ENCODE measurements at regions not wholly inside any gene's neighbourhood (a gene's known extent, or its start where the extent isn't known, plus 50 kb on each side); places are given as distances from the start of the nearest gene placed in this dataset.

DNA sequence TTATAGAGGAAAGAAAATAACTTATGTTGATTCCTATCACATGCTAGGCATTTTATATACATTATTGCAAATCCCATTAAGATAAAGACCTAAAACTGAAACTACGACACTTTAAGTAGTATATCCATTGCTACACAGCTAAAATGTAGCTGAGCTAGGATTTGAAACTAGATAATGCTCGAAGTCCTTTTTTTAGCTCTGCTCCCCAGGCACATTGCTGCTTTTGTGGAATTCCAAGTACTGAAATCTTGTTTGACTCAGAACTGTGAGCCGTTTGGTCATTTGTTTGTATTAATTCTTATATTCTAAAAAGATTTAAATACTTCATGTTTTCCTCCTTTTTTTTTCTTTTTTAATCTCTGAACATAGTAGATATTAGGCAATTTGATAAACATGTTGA is 644.8 kb downstream of the HACE1 start:
- TF ChIP-seq ZNF274 (IDR thresholded peaks at IDR 0.05; ENCODE audit: borderline replicate concordance, extremely low read depth, low read length) (no peak), EGR1 (IDR thresholded peaks at IDR 0.05; ENCODE audit: borderline replicate concordance, low read depth, low read length) (no peak), BRCA1 (IDR thresholded peaks at IDR 0.05; ENCODE audit: low read depth, low read length) (no peak), CBX5 (IDR thresholded peaks at IDR 0.05; ENCODE audit: low read depth, low read length) (no peak), JUN (IDR thresholded peaks at IDR 0.05; ENCODE audit: low read depth, low read length) (no peak), EP300 (IDR thresholded peaks at IDR 0.05; ENCODE audit: borderline replicate concordance in 1 of 2, low read depth in 2 of 2, low read length in 2 of 2) (no peak), CEBPB (IDR thresholded peaks at IDR 0.05; ENCODE audit: low read depth, low read length) (no peak)
- TF ChIP-seq, protein P1, sequence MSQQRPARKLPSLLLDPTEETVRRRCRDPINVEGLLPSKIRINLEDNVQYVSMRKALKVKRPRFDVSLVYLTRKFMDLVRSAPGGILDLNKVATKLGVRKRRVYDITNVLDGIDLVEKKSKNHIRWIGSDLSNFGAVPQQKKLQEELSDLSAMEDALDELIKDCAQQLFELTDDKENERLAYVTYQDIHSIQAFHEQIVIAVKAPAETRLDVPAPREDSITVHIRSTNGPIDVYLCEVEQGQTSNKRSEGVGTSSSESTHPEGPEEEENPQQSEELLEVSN (IDR thresholded peaks at IDR 0.05), result no peak
- TF ChIP-seq, protein P2, sequence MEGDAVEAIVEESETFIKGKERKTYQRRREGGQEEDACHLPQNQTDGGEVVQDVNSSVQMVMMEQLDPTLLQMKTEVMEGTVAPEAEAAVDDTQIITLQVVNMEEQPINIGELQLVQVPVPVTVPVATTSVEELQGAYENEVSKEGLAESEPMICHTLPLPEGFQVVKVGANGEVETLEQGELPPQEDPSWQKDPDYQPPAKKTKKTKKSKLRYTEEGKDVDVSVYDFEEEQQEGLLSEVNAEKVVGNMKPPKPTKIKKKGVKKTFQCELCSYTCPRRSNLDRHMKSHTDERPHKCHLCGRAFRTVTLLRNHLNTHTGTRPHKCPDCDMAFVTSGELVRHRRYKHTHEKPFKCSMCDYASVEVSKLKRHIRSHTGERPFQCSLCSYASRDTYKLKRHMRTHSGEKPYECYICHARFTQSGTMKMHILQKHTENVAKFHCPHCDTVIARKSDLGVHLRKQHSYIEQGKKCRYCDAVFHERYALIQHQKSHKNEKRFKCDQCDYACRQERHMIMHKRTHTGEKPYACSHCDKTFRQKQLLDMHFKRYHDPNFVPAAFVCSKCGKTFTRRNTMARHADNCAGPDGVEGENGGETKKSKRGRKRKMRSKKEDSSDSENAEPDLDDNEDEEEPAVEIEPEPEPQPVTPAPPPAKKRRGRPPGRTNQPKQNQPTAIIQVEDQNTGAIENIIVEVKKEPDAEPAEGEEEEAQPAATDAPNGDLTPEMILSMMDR (IDR thresholded peaks at IDR 0.05; ENCODE audit: control extremely low read depth in 1 of 3, insufficient read depth in 1 of 3, low read depth in 1 of 3, low read length in 3 of 3), result no peak

All from H1 (cell line).